ENCODE measurements at regions not wholly inside any gene's neighbourhood (a gene's known extent, or its start where the extent isn't known, plus 50 kb on each side); places are given as distances from the start of the nearest gene placed in this dataset.

GRCh38 chr6:105469946-105470345 lies 67.1 kb upstream of the PREP start:
- Histone ChIP-seq H3K27me3 (no peaks in the 10 kb centered on the region), H3K27ac (no peak overlapping the region), H3K36me3 (no peaks in the 10 kb centered on the region), H3K4me3 (no peak overlapping the region), H3K4me1 (no peaks in the 10 kb centered on the region), H3K9me3 (peaks cover 0 to 7% (median 4%) of the 10 kb centered on the region in 3 donors)
- ATAC-seq (no peak), DNase-seq (no peak)
- TF ChIP-seq POLR2A (IDR thresholded peaks at IDR 0.05) (no peak), CTCF (IDR thresholded peaks at IDR 0.05 in 4 of 5, conservative IDR thresholded peaks at IDR 0.05 in 1 of 5) (no peak)
- in situ Hi-C loops (cut with MboI; ENCODE audit: low sequenced_read_pairs in 4 of 4) (no loop called here), intact Hi-C loops (cut with DNase I; ENCODE audit: low total_unique reads) (no loop called here)

GRCh38 chr6:105468850-105469249 lies 66.0 kb upstream of the PREP start:
- in situ Hi-C loops (cut with MboI; ENCODE audit: low sequenced_read_pairs in 4 of 4), result no loop called here
- TF ChIP-seq CTCF (IDR thresholded peaks at IDR 0.05 in 4 of 5, conservative IDR thresholded peaks at IDR 0.05 in 1 of 5), result no peak
- TF ChIP-seq POLR2A (IDR thresholded peaks at IDR 0.05), result no peak
- no peaks in the 10 kb centered on the region for H3K27me3 ChIP-seq

GRCh38 chr6:105460860-105461259 lies 58.0 kb upstream of the PREP start:
- no peaks in the 10 kb centered on the region for H3K4me1 ChIP-seq
- H3K9me3 ChIP-seq, result peaks cover 0 to 3% (median 1%) of the 10 kb centered on the region in 3 donors
- H3K4me3 ChIP-seq, result no peak overlapping the region
- intact Hi-C loops (cut with DNase I; ENCODE audit: low total_unique reads), result no loop called here
- no peak overlapping the region for H3K27ac ChIP-seq
- H3K36me3 ChIP-seq, result no peaks in the 10 kb centered on the region
- DNase-seq (no peak), ATAC-seq (no peak)
- TF ChIP-seq CTCF (IDR thresholded peaks at IDR 0.05 in 4 of 5, conservative IDR thresholded peaks at IDR 0.05 in 1 of 5), result no peak
- no peak for TF ChIP-seq POLR2A (IDR thresholded peaks at IDR 0.05)
- in situ Hi-C loops (cut with MboI; ENCODE audit: low sequenced_read_pairs in 4 of 4), result no loop called here
- H3K27me3 ChIP-seq, result no peaks in the 10 kb centered on the region

More at GRCh38 chr6:105468850-105469249, 66.0 kb upstream of the PREP start:
- DNase-seq (no peak), ATAC-seq (no peak)
- intact Hi-C loops (cut with DNase I; ENCODE audit: low total_unique reads), result no loop called here
- H3K4me3 ChIP-seq, result no peak overlapping the region
- peaks cover 0 to 7% (median 4%) of the 10 kb centered on the region in 3 donors for H3K9me3 ChIP-seq
- no peaks in the 10 kb centered on the region for H3K36me3 ChIP-seq
- no peak overlapping the region for H3K27ac ChIP-seq
- no peaks in the 10 kb centered on the region for H3K4me1 ChIP-seq

GRCh38 chr6:105459864-105460263 lies 57.0 kb upstream of the PREP start:
- TF ChIP-seq POLR2A (IDR thresholded peaks at IDR 0.05), result no peak
- no peak for TF ChIP-seq CTCF (IDR thresholded peaks at IDR 0.05 in 4 of 5, conservative IDR thresholded peaks at IDR 0.05 in 1 of 5)
- ATAC-seq (no peak), DNase-seq (no peak)
- Histone ChIP-seq H3K4me1 (no peaks in the 10 kb centered on the region), H3K9me3 (no peaks in the 10 kb centered on the region), H3K4me3 (no peak overlapping the region), H3K27me3 (no peaks in the 10 kb centered on the region), H3K27ac (no peak overlapping the region), H3K36me3 (no peaks in the 10 kb centered on the region)
- intact Hi-C loops (cut with DNase I; ENCODE audit: low total_unique reads) (no loop called here), in situ Hi-C loops (cut with MboI; ENCODE audit: low sequenced_read_pairs in 4 of 4) (no loop called here)

GRCh38 chr6:105459049-105459448 lies 56.2 kb upstream of the PREP start:
- no peaks in the 10 kb centered on the region for H3K9me3 ChIP-seq
- intact Hi-C loops (cut with DNase I; ENCODE audit: low total_unique reads) (no loop called here), in situ Hi-C loops (cut with MboI; ENCODE audit: low sequenced_read_pairs in 4 of 4) (no loop called here)
- H3K27ac ChIP-seq, result no peak overlapping the region
- TF ChIP-seq POLR2A (IDR thresholded peaks at IDR 0.05) (no peak), CTCF (IDR thresholded peaks at IDR 0.05 in 4 of 5, conservative IDR thresholded peaks at IDR 0.05 in 1 of 5) (no peak)
- no peaks in the 10 kb centered on the region for H3K4me1 ChIP-seq
- H3K4me3 ChIP-seq, result no peak overlapping the region
- H3K36me3 ChIP-seq, result no peaks in the 10 kb centered on the region
- no peaks in the 10 kb centered on the region for H3K27me3 ChIP-seq
- no peak for ATAC-seq
- DNase-seq, result no peak

Measured in gastrocnemius medialis (tissue), 4 donors.